IMR-90 (cell line): ENCODE measurements at regions not wholly inside any gene's neighbourhood (a gene's known extent, or its start where the extent isn't known, plus 50 kb on each side); places are given as distances from the start of the nearest gene placed in this dataset.

ENCODE experiments used
- CEBPB ChIP-seq: IDR thresholded peaks from 2 replicates; pipeline ENCODE4 v1.6.1; 2012; ENCODE audit warnings: low read depth, low read length, improper control_type of control experiment
- MAFK ChIP-seq: IDR thresholded peaks from 2 replicates; pipeline ENCODE4 v1.6.1; 2012; ENCODE audit warnings: low read depth, low read length, improper control_type of control experiment
- MAZ ChIP-seq: IDR thresholded peaks from 2 replicates; pipeline ENCODE4 v1.6.1; 2012; ENCODE audit warnings: low read depth, mild to moderate bottlenecking, low read length, improper control_type of control experiment, moderate library complexity, borderline replicate concordance
- POLR2A ChIP-seq: IDR thresholded peaks from 2 replicates; pipeline ENCODE4 v1.6.1; 2012; ENCODE audit warnings: mild to moderate bottlenecking, low read depth, low read length
- RAD21 ChIP-seq: IDR thresholded peaks from 2 replicates; pipeline ENCODE4 v1.6.1; 2012; ENCODE audit warnings: low read length, improper control_type of control experiment
- SMC3 ChIP-seq: fragments of 150-350 bp; IDR thresholded peaks from 2 replicates; pipeline ENCODE4 v1.6.1; 2016; ENCODE audit warnings: low read depth, mild to moderate bottlenecking, antibody characterized with exemption, low read length, moderate library complexity
- TF ChIP-seq, protein P1 (sequence below): conservative IDR thresholded peaks from 2 replicates; pipeline ENCODE4 v1.5.1; 2012; ENCODE audit warnings: mild to moderate bottlenecking, low read depth, low read length, improper control_type of control experiment
- TF ChIP-seq, protein P2 (sequence below): fragments of 150-350 bp; IDR thresholded peaks from 2 replicates; pipeline ENCODE4 v1.6.1; 2017; ENCODE audit warnings: mild to moderate bottlenecking, antibody characterized with exemption, low read length, low read depth

DNA sequence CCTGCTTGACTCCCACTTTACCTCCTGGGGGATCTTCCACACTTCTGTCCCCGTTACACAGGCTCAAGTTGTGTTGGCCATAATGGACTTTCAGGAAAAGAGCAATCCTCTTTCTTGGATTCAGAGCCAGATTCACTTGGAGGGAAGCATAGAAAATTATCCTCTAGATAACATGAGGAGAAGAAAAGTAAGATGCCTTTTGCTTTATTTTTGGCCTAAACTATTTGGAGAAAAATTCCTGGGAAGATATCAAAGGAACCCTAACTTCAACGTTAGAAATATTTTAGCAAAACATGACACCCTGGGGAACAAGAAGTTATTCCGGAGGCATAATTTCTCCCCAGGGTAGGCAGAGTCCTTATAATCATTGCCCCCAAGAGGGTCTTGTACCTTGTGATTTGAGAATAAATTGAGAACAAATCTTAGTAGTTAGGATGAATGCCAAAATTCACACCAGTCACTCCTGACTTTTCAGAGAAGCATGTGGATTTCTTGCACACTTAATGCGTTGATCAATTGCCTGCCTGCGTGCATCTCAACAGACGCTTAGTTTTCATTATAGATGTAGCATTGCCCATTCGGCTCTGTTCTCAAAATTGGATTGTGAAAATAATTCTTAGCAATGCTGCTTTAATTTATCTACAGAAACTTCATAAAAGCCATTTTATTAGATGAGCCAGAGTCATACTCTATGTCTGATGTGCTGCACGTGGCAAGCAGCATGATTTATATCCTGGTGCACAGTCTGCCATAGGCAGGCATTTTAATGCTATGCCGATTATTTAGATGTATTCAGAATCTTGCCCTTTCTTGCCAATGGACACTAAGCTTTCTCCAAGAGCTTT lies 224.4 kb downstream of the C7orf25 start:
- TF ChIP-seq RAD21: no peak
- TF ChIP-seq POLR2A: no peak
- TF ChIP-seq MAZ: no peak
- TF ChIP-seq, protein P1, sequence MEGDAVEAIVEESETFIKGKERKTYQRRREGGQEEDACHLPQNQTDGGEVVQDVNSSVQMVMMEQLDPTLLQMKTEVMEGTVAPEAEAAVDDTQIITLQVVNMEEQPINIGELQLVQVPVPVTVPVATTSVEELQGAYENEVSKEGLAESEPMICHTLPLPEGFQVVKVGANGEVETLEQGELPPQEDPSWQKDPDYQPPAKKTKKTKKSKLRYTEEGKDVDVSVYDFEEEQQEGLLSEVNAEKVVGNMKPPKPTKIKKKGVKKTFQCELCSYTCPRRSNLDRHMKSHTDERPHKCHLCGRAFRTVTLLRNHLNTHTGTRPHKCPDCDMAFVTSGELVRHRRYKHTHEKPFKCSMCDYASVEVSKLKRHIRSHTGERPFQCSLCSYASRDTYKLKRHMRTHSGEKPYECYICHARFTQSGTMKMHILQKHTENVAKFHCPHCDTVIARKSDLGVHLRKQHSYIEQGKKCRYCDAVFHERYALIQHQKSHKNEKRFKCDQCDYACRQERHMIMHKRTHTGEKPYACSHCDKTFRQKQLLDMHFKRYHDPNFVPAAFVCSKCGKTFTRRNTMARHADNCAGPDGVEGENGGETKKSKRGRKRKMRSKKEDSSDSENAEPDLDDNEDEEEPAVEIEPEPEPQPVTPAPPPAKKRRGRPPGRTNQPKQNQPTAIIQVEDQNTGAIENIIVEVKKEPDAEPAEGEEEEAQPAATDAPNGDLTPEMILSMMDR: no peak
- TF ChIP-seq, protein P2, sequence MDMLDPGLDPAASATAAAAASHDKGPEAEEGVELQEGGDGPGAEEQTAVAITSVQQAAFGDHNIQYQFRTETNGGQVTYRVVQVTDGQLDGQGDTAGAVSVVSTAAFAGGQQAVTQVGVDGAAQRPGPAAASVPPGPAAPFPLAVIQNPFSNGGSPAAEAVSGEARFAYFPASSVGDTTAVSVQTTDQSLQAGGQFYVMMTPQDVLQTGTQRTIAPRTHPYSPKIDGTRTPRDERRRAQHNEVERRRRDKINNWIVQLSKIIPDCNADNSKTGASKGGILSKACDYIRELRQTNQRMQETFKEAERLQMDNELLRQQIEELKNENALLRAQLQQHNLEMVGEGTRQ: no peak
- no peak for TF ChIP-seq SMC3
- no peak for TF ChIP-seq CEBPB
- TF ChIP-seq MAFK: no peak
